IgD-negative memory B cell (primary cell): ENCODE measurements at regions not wholly inside any gene's neighbourhood (a gene's known extent, or its start where the extent isn't known, plus 50 kb on each side); places are given as distances from the start of the nearest gene placed in this dataset.
"Not testable (repeated sequence)": the region's sequence is repeated elsewhere in the genome, so short reads cannot be mapped to it uniquely, and the experiment has no call there.

Source experiments
- H3K27ac Mint-ChIP-seq, 3 donors: one replicate each; pipeline ENCODE4 v1.8.0; 2020 to 2022; ENCODE audit warnings: mild to moderate bottlenecking in 3 of 3, mixed read lengths in 3 of 3, moderate library complexity in 1 of 3
- H3K27me3 Mint-ChIP-seq: one replicate; pipeline ENCODE4 v1.8.0; 2021; ENCODE audit warnings: mixed read lengths
- H3K36me3 Mint-ChIP-seq: one replicate; pipeline ENCODE4 v1.8.0; 2020; ENCODE audit warnings: mild to moderate bottlenecking, mixed read lengths
- H3K4me1 Mint-ChIP-seq, 3 donors: one replicate each; pipeline ENCODE4 v1.8.0; 2020 to 2022; ENCODE audit warnings: mixed read lengths in 3 of 3, mild to moderate bottlenecking in 1 of 3
- H3K4me3 Mint-ChIP-seq, 4 donors: one replicate each; pipeline ENCODE4 v1.8.0; 2020 to 2022; ENCODE audit warnings: mild to moderate bottlenecking in 4 of 4, mixed read lengths in 4 of 4, moderate library complexity in 3 of 4
- H3K9me3 Mint-ChIP-seq, 3 donors: one replicate each; pipeline ENCODE4 v1.8.0; 2020 to 2021; ENCODE audit warnings: mixed read lengths in 3 of 3, mild to moderate bottlenecking in 1 of 3

DNA sequence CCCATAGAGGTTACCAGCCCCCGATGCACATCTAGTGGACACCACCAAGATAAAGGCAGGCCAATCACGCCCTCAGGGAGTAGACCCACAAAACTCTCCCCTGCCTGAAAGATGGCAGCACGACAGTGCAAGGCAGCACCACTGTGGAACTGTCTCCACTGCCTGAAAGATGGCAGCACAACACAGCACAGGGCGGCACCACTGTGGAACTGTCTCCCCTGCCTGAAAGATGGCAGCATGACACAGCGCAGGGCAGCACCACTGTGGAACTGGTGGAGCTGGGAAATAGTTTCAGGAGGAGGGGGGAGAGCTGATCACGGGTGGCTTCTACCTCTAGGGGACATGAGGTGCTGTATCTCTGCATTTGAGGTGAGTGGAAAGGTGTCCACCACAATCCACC is 340.4 kb upstream of the FRG1 start:
- no peaks in the 10 kb centered on the region for H3K36me3 Mint-ChIP-seq
- H3K27ac Mint-ChIP-seq, result no peak overlapping the region
- H3K9me3 Mint-ChIP-seq, result no peaks in the 10 kb centered on the region
- no peaks in the 10 kb centered on the region for H3K27me3 Mint-ChIP-seq
- H3K4me1 Mint-ChIP-seq, result peaks cover 0 to 2% (median 0%) of the 10 kb centered on the region in 3 donors
- H3K4me3 Mint-ChIP-seq, result no peak overlapping the region

DNA sequence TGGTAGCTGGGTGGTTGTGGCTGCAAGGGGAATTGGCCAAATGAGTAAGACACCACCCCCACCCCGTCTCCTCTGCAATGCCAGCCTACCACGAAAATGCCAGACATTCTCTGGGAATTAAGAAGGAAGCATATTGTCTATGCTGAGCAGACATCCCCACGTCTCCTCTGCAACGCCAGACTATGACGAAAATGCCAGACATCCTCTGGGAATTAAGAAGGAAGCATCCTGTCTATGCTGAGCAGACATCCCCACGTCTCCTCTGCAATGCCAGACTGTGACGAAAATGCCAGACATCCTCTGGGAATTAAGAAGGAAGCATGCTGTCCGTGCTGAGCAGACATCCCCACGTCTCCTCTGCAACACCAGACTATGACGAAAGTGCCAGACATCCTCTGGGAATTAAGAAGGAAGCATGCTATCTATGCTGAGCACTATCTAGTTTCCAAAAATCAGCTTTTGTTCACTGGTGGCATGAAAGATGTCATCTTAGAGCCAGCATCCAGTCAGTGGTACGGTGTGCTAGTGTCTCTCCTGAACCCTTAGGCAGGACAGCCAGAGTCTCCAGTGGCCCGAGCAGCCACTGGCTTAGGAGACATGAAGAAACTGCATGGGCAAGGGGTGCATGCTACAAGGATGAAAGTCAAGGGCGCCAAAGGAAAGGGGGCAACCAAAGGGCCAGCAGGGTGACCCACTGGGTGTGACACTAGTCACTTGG is 339.8 kb upstream of the FRG1 start:
- peaks cover 0 to 2% (median 0%) of the 10 kb centered on the region in 3 donors for H3K4me1 Mint-ChIP-seq

DNA sequence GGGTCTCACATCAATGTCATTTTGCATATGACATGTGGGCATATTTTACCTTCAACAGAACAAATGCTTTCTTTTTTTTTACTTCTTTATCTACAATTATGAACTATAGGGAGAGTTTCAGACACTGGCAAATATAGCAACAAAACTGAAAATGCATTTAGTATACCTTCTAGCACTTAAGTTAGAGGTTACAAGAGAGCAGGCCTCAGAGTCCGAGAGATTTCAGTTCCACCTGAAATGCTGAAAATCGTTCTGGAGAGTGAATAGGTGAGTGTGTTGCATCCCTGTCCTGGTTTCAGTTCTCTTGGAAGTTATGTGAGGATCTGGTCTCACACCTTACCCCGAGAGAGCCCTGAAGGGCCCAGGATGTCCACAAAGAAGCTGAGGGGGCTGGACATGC is 337.8 kb upstream of the FRG1 start:
- H3K27me3 Mint-ChIP-seq, H3K4me1 Mint-ChIP-seq, H3K36me3 Mint-ChIP-seq, H3K27ac Mint-ChIP-seq, H3K9me3 Mint-ChIP-seq, H3K4me3 Mint-ChIP-seq: not testable (repeated sequence)

More for the DNA sequence above, 339.8 kb upstream of the FRG1 start:
- Mint-ChIP-seq H3K36me3 (no peaks in the 10 kb centered on the region), H3K4me3 (no peak overlapping the region), H3K27me3 (no peaks in the 10 kb centered on the region), H3K9me3 (no peaks in the 10 kb centered on the region), H3K27ac (no peak overlapping the region)

DNA sequence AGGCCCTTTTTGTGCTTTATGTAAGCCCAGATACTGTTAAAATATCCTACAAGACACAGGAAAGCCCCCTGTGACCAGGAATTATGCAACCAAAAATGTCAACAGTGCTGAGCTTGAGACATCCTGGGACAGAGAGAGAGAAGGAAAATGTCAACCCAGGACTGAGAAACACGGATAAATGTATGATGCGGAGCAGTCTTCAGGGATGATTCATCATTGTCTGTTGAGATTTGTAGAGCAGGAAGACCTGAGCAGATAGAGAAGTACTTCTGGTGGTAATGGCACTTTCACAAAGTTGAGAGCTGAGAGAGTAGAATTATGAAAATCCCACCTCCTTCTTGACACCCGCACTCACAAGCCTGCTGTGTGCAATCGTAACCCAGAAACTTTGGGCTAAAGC is 330.1 kb upstream of the FRG1 start:
- H3K4me3 Mint-ChIP-seq, H3K9me3 Mint-ChIP-seq, H3K27me3 Mint-ChIP-seq, H3K36me3 Mint-ChIP-seq, H3K27ac Mint-ChIP-seq, H3K4me1 Mint-ChIP-seq: not testable (repeated sequence)

GRCh38 chr4:189613207-189613606 is 327.5 kb upstream of the FRG1 start:
- H3K9me3 Mint-ChIP-seq, result peaks cover 2 to 4% (median 3%) of the 10 kb centered on the region in 3 donors

DNA sequence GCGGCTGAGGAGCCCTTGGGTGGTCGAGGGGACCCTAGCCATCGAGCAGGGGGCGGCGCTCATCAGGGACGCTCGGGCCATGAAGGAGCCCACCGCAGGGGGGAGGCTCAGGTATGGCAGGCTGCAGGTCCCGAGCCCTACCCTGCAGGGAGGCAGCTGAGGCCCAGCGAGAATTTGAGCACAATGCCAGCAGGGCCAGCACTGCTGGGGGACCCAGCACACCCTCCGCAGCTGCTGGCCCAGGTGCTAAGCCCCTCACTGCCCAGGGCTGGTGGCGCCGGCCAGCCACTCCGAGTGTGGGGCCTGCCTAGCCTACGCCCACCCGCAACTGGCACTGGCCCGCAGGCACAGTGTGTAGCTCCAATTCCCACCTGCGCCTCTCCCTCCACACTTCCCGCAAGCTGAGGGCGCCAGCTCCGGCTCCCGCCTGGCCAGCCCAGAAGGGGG is 325.4 kb upstream of the FRG1 start:
- Mint-ChIP-seq H3K27ac (no peak overlapping the region), H3K27me3 (no peaks in the 10 kb centered on the region), H3K4me3 (no peak overlapping the region), H3K9me3 (peaks cover 2 to 11% (median 4%) of the 10 kb centered on the region in 3 donors), H3K36me3 (peaks cover 2% of the 10 kb centered on the region), H3K4me1 (no peaks in the 10 kb centered on the region)

More at GRCh38 chr4:189613207-189613606, 327.5 kb upstream of the FRG1 start:
- no peaks in the 10 kb centered on the region for H3K27me3 Mint-ChIP-seq
- H3K4me3 Mint-ChIP-seq, result no peak overlapping the region
- no peaks in the 10 kb centered on the region for H3K4me1 Mint-ChIP-seq
- peaks cover 2% of the 10 kb centered on the region for H3K36me3 Mint-ChIP-seq
- H3K27ac Mint-ChIP-seq, result no peak overlapping the region

GRCh38 chr4:189617741-189618140 is 322.9 kb upstream of the FRG1 start:
- Mint-ChIP-seq H3K9me3 (peaks cover 2 to 11% (median 4%) of the 10 kb centered on the region in 3 donors), H3K27ac (peak overlapping the region in 1 of 3 donors; percentile 59)
- H3K27me3 Mint-ChIP-seq, H3K4me3 Mint-ChIP-seq, H3K4me1 Mint-ChIP-seq, H3K36me3 Mint-ChIP-seq: not testable (repeated sequence)

GRCh38 chr4:189619441-189620250 is 321.0 kb upstream of the FRG1 start:
- not testable (repeated sequence) for H3K9me3 Mint-ChIP-seq, H3K27ac Mint-ChIP-seq, H3K27me3 Mint-ChIP-seq, H3K4me3 Mint-ChIP-seq, H3K4me1 Mint-ChIP-seq, H3K36me3 Mint-ChIP-seq

- H3K27ac Mint-ChIP-seq, H3K27me3 Mint-ChIP-seq, H3K36me3 Mint-ChIP-seq, H3K9me3 Mint-ChIP-seq, H3K4me3 Mint-ChIP-seq, H3K4me1 Mint-ChIP-seq: not testable (repeated sequence)
Measured at GRCh38 chr4:189622574-189622973, 318.1 kb upstream of the FRG1 start.

- not testable (repeated sequence) for H3K4me3 Mint-ChIP-seq, H3K36me3 Mint-ChIP-seq, H3K27me3 Mint-ChIP-seq, H3K9me3 Mint-ChIP-seq, H3K27ac Mint-ChIP-seq, H3K4me1 Mint-ChIP-seq
Measured at GRCh38 chr4:189627041-189627440, 313.6 kb upstream of the FRG1 start.

GRCh38 chr4:189629733-189630132 is 310.9 kb upstream of the FRG1 start:
- H3K4me1 Mint-ChIP-seq, H3K27ac Mint-ChIP-seq, H3K4me3 Mint-ChIP-seq: not testable (repeated sequence)

GRCh38 chr4:189630913-189631567 is 309.6 kb upstream of the FRG1 start:
- peak overlapping the region in 1 of 4 donors; percentile 41 for H3K4me3 Mint-ChIP-seq
- H3K27ac Mint-ChIP-seq, H3K4me1 Mint-ChIP-seq, H3K36me3 Mint-ChIP-seq, H3K27me3 Mint-ChIP-seq, H3K9me3 Mint-ChIP-seq: not testable (repeated sequence)

More at GRCh38 chr4:189629733-189630132, 310.9 kb upstream of the FRG1 start:
- not testable (repeated sequence) for H3K27me3 Mint-ChIP-seq, H3K36me3 Mint-ChIP-seq, H3K9me3 Mint-ChIP-seq

DNA sequence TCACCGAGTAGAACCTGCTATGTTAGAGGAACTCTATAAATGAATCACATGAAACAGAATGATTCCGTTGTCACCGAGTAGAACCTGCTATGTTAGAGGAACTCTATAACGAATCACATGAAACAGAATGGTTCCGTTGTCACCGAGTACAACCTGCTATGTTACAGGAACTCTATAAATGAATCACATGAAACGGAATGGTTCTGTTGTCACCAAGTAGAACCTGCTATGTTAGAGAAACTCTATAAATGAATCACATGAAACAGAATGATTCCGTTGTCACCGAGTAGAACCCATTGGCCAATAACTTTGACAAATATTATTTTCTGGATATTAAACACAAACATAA is 309.1 kb upstream of the FRG1 start:
- peak overlapping the region in 1 of 4 donors; percentile 52 for H3K4me3 Mint-ChIP-seq
- not testable (repeated sequence) for H3K27ac Mint-ChIP-seq, H3K9me3 Mint-ChIP-seq, H3K27me3 Mint-ChIP-seq, H3K4me1 Mint-ChIP-seq, H3K36me3 Mint-ChIP-seq

DNA sequence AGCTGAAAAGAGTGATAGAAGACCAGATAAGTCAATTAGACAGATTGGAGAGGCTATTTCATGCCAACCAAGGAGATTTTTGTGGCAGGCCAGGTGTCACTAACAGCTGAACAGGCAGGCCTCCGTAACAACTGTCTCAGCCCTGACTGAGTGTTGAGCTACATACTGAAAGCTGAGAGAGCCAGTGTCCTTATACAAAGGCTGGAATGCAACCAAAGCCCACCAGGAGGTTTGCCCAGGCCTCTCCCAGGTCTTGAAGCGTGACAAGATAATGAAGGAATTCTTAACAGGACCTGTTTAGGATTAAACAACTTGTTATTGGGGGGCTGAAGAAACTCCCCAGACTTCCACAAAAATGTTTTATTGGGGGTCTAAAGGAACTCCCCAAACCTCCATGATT is 290.2 kb upstream of the FRG1 start:
- not testable (repeated sequence) for H3K27ac Mint-ChIP-seq, H3K9me3 Mint-ChIP-seq, H3K4me3 Mint-ChIP-seq, H3K4me1 Mint-ChIP-seq, H3K27me3 Mint-ChIP-seq, H3K36me3 Mint-ChIP-seq

- H3K27ac Mint-ChIP-seq, H3K27me3 Mint-ChIP-seq, H3K4me3 Mint-ChIP-seq, H3K9me3 Mint-ChIP-seq, H3K36me3 Mint-ChIP-seq, H3K4me1 Mint-ChIP-seq: not testable (repeated sequence)
Measured at GRCh38 chr4:189653130-189653653, 287.5 kb upstream of the FRG1 start.
